T-cell (primary cell): ENCODE measurements at regions not wholly inside any gene's neighbourhood (a gene's known extent, or its start where the extent isn't known, plus 50 kb on each side); places are given as distances from the start of the nearest gene placed in this dataset.

Experiments
- ATAC-seq, 4 experiments: fragments of 200-7000 bp in 3 of 4; fragments of 150-1000 bp in 1 of 4; cut with Tn5 transposase; replicated peaks in 1 of 4; 1 replicate in 3 of 4; 2 replicates in 1 of 4; pipeline ENCODE4 v1.10.0; 2021; ENCODE audit warnings: moderate library complexity in 3 of 4, mild to moderate bottlenecking in 2 of 4, moderate number of reproducible peaks in 1 of 4
- CTCF ChIA-PET, 2 donors: fragments of 300-600 bp; sonication (Branson Sonifier 250); formaldehyde crosslinking; loops; one replicate each; lab custom pipeline; 2022; ENCODE audit warnings: antibody characterized with exemption in 2 of 2; lab: Charles Lee
- POLR2A ChIA-PET, 2 donors: fragments of 300-600 bp; sonication (Branson Sonifier 250); formaldehyde crosslinking; loops; one replicate each; lab custom pipeline; 2022; ENCODE audit warnings: antibody characterized with exemption in 2 of 2; lab: Charles Lee
- DNase-seq, 35 experiments: peaks; one replicate each; pipeline versions ENCODE4 v3.0.0 to v3.0.0-alpha.2; 2013 to 2023
- H3K27ac ChIP-seq: one replicate; pipeline ENCODE4 v1.5.1; 2013; ENCODE audit warnings: low read length
- H3K27me3 ChIP-seq, 2 experiments: replicated peaks in 1 of 2; 1 replicate in 1 of 2; 2 replicates in 1 of 2; pipeline versions ENCODE4 v1.6.1 to v1.7.0; 2013; ENCODE audit warnings: low read length in 1 of 2, mixed read lengths in 1 of 2; ENCODE audit not compliant: control insufficient read depth in 2 of 2, insufficient read depth in 2 of 2; ENCODE audit errors: extremely low read depth in 1 of 2
- H3K36me3 ChIP-seq, 2 donors: 1 replicate in 1 of 2; 2 replicates in 1 of 2; pipeline versions ENCODE4 v1.6.1 to v1.7.0; 2013; ENCODE audit warnings: low read length in 1 of 2; ENCODE audit not compliant: control insufficient read depth in 2 of 2, insufficient read depth in 1 of 2; ENCODE audit errors: extremely low read depth in 1 of 2
- H3K4me1 ChIP-seq, 2 experiments: 1 replicate in 1 of 2; 2 replicates in 1 of 2; pipeline versions ENCODE4 v1.6.1 to v1.7.0; 2013; ENCODE audit warnings: low read length in 2 of 2, mixed read lengths in 1 of 2; ENCODE audit not compliant: insufficient read depth in 2 of 2, control insufficient read depth in 1 of 2; ENCODE audit errors: extremely low read depth in 1 of 2
- H3K4me3 ChIP-seq, 2 donors: 1 replicate in 1 of 2; 2 replicates in 1 of 2; pipeline versions ENCODE4 v1.5.1 to v1.7.0; 2013; ENCODE audit warnings: mild to moderate bottlenecking in 2 of 2, low read length in 1 of 2, moderate library complexity in 1 of 2; ENCODE audit not compliant: control insufficient read depth in 1 of 2; ENCODE audit errors: extremely low read depth in 1 of 2
- H3K9me3 ChIP-seq: 2 replicates; pipeline ENCODE4 v1.7.0; 2013
- H3K27ac Mint-ChIP-seq, 2 donors: one replicate each; pipeline ENCODE4 v1.8.0; 2020 to 2021; ENCODE audit warnings: mild to moderate bottlenecking in 2 of 2, mixed read lengths in 2 of 2
- H3K27me3 Mint-ChIP-seq, 2 donors: one replicate each; pipeline ENCODE4 v1.8.0; 2021 to 2022; ENCODE audit warnings: mixed read lengths in 2 of 2
- H3K36me3 Mint-ChIP-seq: one replicate; pipeline ENCODE4 v1.8.0; 2021; ENCODE audit warnings: mixed read lengths
- H3K4me1 Mint-ChIP-seq, 3 donors: one replicate each; pipeline ENCODE4 v1.8.0; 2020 to 2022; ENCODE audit warnings: mixed read lengths in 3 of 3, mild to moderate bottlenecking in 1 of 3
- H3K4me3 Mint-ChIP-seq, 3 donors: one replicate each; pipeline ENCODE4 v1.8.0; 2020 to 2022; ENCODE audit warnings: mild to moderate bottlenecking in 3 of 3, mixed read lengths in 3 of 3, moderate library complexity in 3 of 3
- H3K9me3 Mint-ChIP-seq, 3 donors: one replicate each; pipeline ENCODE4 v1.8.0; 2020 to 2022; ENCODE audit warnings: mixed read lengths in 3 of 3
- WGBS: methylation state at CpG from one replicate; pipeline ENCODE4 v1.1.5; 2013; ENCODE audit warnings: missing lambda C conversion rate; ENCODE audit not compliant: insufficient coverage; 5-methylcytosine and 5-hydroxymethylcytosine counted together

DNA sequence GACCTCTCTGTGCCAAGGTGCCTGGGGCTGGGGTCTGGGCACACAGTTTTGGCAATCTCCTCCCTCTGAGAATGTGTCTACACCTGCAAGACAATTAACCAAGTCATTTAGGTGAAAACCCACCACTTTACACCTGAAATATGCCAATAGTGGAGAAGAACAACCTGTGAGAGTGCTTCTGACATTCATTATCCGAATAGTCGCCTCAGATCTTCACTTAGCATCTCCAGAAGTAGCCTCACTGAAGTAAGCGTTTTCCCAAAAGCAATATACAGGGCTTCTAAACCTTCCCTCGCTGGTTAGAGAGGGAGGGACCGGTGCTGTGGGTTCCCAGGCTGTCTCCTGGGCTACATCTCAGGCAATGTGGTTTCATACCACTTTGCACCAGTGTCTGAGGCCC lies 173.5 kb downstream of the DDX1 start:
- H3K4me3 Mint-ChIP-seq: no peak overlapping the region
- peaks cover 0 to 3% of the 10 kb centered on the region in 2 donors for H3K27me3 Mint-ChIP-seq
- no peaks in the 10 kb centered on the region for H3K36me3 ChIP-seq
- ATAC-seq (no peak), DNase-seq (no peak)
- CTCF ChIA-PET: no interaction called here
- H3K27ac ChIP-seq: no peak overlapping the region
- H3K27me3 ChIP-seq: peaks cover 0 to 6% of the 10 kb centered on the region in 2 experiments
- POLR2A ChIA-PET: no interaction called here
- no peaks in the 10 kb centered on the region for H3K9me3 ChIP-seq
- 80% methylated on average over 1 of the region's 5 CpGs for WGBS
- H3K4me3 ChIP-seq: no peak overlapping the region
- no peaks in the 10 kb centered on the region for H3K4me1 ChIP-seq
- no peaks in the 10 kb centered on the region for H3K4me1 Mint-ChIP-seq
- no peak overlapping the region for H3K27ac Mint-ChIP-seq
- H3K36me3 Mint-ChIP-seq: no peaks in the 10 kb centered on the region
- no peaks in the 10 kb centered on the region for H3K9me3 Mint-ChIP-seq

DNA sequence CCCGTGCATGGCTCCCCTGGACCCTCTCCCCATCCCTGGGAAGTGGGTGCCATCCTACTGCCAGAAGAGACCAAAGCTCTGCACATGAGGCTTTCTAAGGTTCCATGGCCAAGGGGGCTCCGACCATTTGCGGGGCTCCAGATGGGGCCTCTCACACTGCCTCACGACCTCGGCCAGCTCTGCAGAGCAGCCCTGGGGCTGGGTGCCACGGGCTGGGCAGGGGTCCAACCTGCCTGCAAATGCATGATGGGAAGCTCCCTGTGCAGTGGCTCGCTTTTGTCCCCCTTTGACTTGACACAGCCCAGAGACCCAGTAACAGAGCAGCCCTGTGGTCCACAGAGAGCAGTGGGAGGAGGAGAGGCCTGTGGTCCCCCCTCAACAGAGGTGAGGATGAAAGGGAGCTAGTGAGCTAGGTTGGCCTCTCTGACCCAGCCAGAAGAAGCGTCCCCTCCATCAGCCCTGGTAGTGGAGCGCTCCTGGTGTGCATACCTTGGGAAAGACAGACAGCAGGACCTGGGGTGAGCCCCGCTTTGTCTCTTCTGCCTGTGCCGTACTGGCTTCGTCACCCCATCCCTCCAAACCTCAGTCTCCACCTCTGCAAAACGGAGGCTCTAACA lies 174.1 kb downstream of the DDX1 start:
- Histone ChIP-seq H3K36me3 (no peaks in the 10 kb centered on the region), H3K9me3 (no peaks in the 10 kb centered on the region), H3K4me1 (no peaks in the 10 kb centered on the region), H3K27ac (no peak overlapping the region), H3K4me3 (no peak overlapping the region), H3K27me3 (peaks cover 0 to 6% of the 10 kb centered on the region in 2 experiments)
- Mint-ChIP-seq H3K4me1 (no peaks in the 10 kb centered on the region), H3K9me3 (no peaks in the 10 kb centered on the region), H3K27me3 (peaks cover 0 to 3% of the 10 kb centered on the region in 2 donors), H3K4me3 (no peak overlapping the region), H3K36me3 (no peaks in the 10 kb centered on the region), H3K27ac (no peak overlapping the region)
- ChIA-PET POLR2A (no interaction called here), CTCF (no interaction called here)
- WGBS: 80% methylated on average over 6 of the region's 13 CpGs
- ATAC-seq: no peak
- DNase-seq: no peak

DNA sequence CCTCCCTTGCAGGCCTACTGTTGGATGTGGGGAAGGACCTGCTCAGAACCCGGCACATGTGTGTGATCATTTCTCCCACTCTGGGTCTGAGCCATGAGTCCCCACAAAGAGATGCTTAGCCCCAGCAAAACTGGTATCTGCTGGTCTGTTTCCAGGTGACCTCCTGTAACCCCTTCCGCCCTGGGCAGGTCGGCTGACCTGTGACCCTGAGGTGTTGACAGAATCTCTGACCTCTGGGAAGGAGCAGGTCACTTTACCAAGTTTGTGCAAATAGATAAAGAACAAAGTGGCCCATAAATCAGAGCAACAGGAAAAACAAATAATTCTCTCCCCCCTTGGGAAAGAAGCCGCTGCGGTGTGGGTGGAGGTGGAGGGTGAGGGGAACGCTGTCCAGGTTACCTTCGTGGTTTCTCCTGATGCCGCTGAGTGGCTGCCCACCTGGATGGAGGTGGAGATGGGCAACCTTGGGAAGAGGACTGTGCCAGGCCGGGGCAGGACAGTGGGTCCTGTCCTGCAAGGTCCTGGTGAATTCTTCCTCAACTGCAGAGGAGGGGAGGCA lies 174.0 kb upstream of the MYCN start:
- ChIA-PET CTCF (no interaction called here), POLR2A (no interaction called here)
- H3K27ac Mint-ChIP-seq: no peak overlapping the region
- H3K4me3 ChIP-seq: no peak overlapping the region
- no peaks in the 10 kb centered on the region for H3K4me1 ChIP-seq
- no peaks in the 10 kb centered on the region for H3K9me3 ChIP-seq
- no peaks in the 10 kb centered on the region for H3K4me1 Mint-ChIP-seq
- no peak overlapping the region for H3K4me3 Mint-ChIP-seq
- no peaks in the 10 kb centered on the region for H3K36me3 ChIP-seq
- H3K36me3 Mint-ChIP-seq: no peaks in the 10 kb centered on the region
- H3K27me3 Mint-ChIP-seq: peaks cover 0 to 3% of the 10 kb centered on the region in 2 donors
- DNase-seq (no peak), ATAC-seq (no peak)
- H3K27me3 ChIP-seq: peaks cover 0 to 11% of the 10 kb centered on the region in 2 experiments
- no peaks in the 10 kb centered on the region for H3K9me3 Mint-ChIP-seq
- 82% methylated on average over 5 of the region's 9 CpGs for WGBS
- no peak overlapping the region for H3K27ac ChIP-seq

DNA sequence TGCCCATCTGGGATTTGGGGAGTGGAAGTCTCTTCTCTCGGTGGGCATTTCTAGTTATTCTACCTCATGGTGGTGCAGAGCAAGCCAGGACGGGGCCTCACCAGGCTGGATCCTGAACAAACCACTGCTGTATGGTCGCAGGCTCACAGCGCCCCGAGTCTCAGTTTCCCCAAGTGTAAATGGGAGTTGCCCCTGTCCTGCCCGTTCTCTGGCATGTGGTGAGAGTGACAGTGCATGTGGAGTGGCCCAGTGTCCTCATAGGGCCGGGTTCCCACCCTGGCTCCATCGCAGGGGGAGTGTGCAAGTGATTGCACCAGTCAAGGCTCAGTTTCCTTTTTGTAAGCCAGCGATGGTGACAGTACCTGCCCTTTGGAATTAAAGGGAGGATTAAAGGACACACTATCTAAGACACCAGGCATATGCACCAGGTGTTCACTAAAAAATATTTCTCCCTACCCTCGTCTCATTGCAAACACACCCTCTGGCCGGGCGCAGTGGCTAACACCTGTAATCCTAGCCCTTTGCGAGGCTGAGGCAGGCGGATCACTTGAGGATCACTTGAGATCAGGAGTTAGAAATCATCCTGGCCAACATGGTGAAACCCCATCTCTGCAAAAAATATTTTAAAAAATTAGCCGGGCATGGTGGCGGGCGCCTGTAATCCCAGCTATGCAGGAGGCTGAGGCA lies 173.3 kb upstream of the MYCN start:
- Histone ChIP-seq H3K4me3 (no peak overlapping the region), H3K27ac (no peak overlapping the region), H3K4me1 (no peaks in the 10 kb centered on the region), H3K27me3 (peaks cover 0 to 13% of the 10 kb centered on the region in 2 experiments), H3K9me3 (no peaks in the 10 kb centered on the region), H3K36me3 (no peaks in the 10 kb centered on the region)
- Mint-ChIP-seq H3K9me3 (no peaks in the 10 kb centered on the region), H3K27ac (no peak overlapping the region), H3K4me1 (no peaks in the 10 kb centered on the region), H3K4me3 (no peak overlapping the region), H3K27me3 (peaks cover 0 to 3% of the 10 kb centered on the region in 2 donors), H3K36me3 (no peaks in the 10 kb centered on the region)
- POLR2A ChIA-PET: no interaction called here
- 84% methylated on average over 12 of the region's 17 CpGs for WGBS
- CTCF ChIA-PET: no interaction called here
- DNase-seq: no peak
- ATAC-seq: no peak

DNA sequence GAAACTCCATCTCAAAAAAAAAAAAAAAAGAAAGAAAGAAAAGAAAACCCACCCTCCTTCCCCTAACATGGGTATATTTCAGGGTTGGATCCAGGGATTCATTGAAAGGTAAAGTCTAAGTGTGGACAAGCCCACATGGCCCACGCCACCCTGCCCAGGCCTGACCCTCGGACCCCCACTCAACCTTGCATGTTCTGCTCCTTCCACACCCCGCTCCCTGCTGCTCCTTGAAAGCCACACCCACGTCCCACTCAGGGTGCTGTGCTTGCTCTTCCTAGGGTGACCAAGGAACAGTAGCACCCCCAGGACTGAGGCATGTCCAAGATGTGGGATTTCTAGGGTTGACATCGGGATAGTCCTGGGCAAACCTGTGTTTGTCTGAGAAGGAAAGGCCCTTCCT lies 172.7 kb upstream of the MYCN start:
- Histone ChIP-seq H3K9me3 (no peaks in the 10 kb centered on the region), H3K36me3 (no peaks in the 10 kb centered on the region), H3K4me1 (no peaks in the 10 kb centered on the region), H3K4me3 (no peak overlapping the region), H3K27me3 (peaks cover 0 to 18% of the 10 kb centered on the region in 2 experiments), H3K27ac (no peak overlapping the region)
- WGBS: 53% methylated on average over 2 of the region's 5 CpGs
- ChIA-PET CTCF (no interaction called here), POLR2A (no interaction called here)
- Mint-ChIP-seq H3K4me3 (no peak overlapping the region), H3K27me3 (peaks cover 0 to 3% of the 10 kb centered on the region in 2 donors), H3K36me3 (no peaks in the 10 kb centered on the region), H3K9me3 (no peaks in the 10 kb centered on the region), H3K4me1 (no peaks in the 10 kb centered on the region), H3K27ac (no peak overlapping the region)
- DNase-seq (no peak), ATAC-seq (no peak)

DNA sequence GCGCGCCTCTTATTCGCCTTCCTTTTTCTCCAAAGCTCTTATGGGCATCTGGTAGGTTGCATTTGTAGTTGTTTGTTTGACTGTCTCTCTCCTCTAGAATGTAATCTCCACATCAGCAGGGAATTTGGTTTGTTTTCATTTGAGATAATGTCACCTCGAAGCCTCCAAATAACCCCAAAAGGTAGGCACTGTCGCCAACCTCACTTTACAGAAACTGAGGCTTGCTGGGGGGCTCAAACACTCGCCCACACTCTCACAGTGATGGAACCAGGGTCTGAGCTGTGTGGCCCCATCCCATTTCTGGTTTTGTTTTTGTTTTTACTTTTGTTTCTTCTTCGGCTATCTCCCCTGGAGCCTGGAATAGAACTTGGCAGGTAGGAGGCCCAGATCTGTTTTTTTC lies 172.2 kb upstream of the MYCN start:
- Histone ChIP-seq H3K27me3 (peaks cover 0 to 18% of the 10 kb centered on the region in 2 experiments), H3K36me3 (no peaks in the 10 kb centered on the region), H3K27ac (no peak overlapping the region), H3K9me3 (no peaks in the 10 kb centered on the region), H3K4me1 (no peaks in the 10 kb centered on the region), H3K4me3 (no peak overlapping the region)
- H3K27me3 Mint-ChIP-seq: peaks cover 0 to 3% of the 10 kb centered on the region in 2 donors
- no peaks in the 10 kb centered on the region for H3K4me1 Mint-ChIP-seq
- DNase-seq (no peak), ATAC-seq (no peak)
- no peaks in the 10 kb centered on the region for H3K36me3 Mint-ChIP-seq
- no peaks in the 10 kb centered on the region for H3K9me3 Mint-ChIP-seq
- CTCF ChIA-PET: no interaction called here
- POLR2A ChIA-PET: no interaction called here
- H3K27ac Mint-ChIP-seq: no peak overlapping the region
- 88% methylated on average over 1 of the region's 7 CpGs for WGBS
- no peak overlapping the region for H3K4me3 Mint-ChIP-seq
